Ishikawa (cell line): ENCODE measurements at regions not wholly inside any gene's neighbourhood (a gene's known extent, or its start where the extent isn't known, plus 50 kb on each side); places are given as distances from the start of the nearest gene placed in this dataset.

Experiments used
- CEBPB ChIP-seq: IDR thresholded peaks from 2 replicates; pipeline ENCODE4 v1.6.1; 2012
- EGR1 ChIP-seq: IDR thresholded peaks from 2 replicates; pipeline ENCODE4 v1.6.1; 2012
- EP300 ChIP-seq: IDR thresholded peaks from 2 replicates; pipeline ENCODE4 v1.6.1; 2012; ENCODE audit warnings: borderline replicate concordance
- FOXM1 ChIP-seq: IDR thresholded peaks from 2 replicates; pipeline ENCODE4 v1.6.1; 2012; ENCODE audit warnings: low read depth, borderline replicate concordance
- NFIC ChIP-seq: IDR thresholded peaks from 2 replicates; pipeline ENCODE4 v1.6.1; 2012
- RAD21 ChIP-seq: IDR thresholded peaks from 2 replicates; pipeline ENCODE4 v1.6.1; 2012; ENCODE audit warnings: low read depth
- TAF1 ChIP-seq: IDR thresholded peaks from 2 replicates; pipeline ENCODE4 v1.6.1; 2012; ENCODE audit warnings: low read depth, mild to moderate bottlenecking
- TCF12 ChIP-seq: IDR thresholded peaks from 2 replicates; pipeline ENCODE4 v1.6.1; 2012; ENCODE audit warnings: low read depth
- TEAD4 ChIP-seq: IDR thresholded peaks from 2 replicates; pipeline ENCODE4 v1.6.1; 2012
- YY1 ChIP-seq: IDR thresholded peaks from 2 replicates; pipeline ENCODE4 v1.6.1; 2012; ENCODE audit warnings: low read depth
- ZBTB7A ChIP-seq: IDR thresholded peaks from 2 replicates; pipeline ENCODE4 v1.6.1; 2012; ENCODE audit warnings: low read depth
- TF ChIP-seq, protein P1 (sequence below): IDR thresholded peaks from 2 replicates; pipeline ENCODE4 v1.6.1; 2012
- TF ChIP-seq, protein P2 (sequence below): IDR thresholded peaks from 2 replicates; pipeline ENCODE4 v1.6.1; 2012; ENCODE audit warnings: low read depth, mild to moderate bottlenecking
- TF ChIP-seq, protein P3 (sequence below): IDR thresholded peaks from 2 replicates; pipeline ENCODE4 v1.6.1; 2012

DNA sequence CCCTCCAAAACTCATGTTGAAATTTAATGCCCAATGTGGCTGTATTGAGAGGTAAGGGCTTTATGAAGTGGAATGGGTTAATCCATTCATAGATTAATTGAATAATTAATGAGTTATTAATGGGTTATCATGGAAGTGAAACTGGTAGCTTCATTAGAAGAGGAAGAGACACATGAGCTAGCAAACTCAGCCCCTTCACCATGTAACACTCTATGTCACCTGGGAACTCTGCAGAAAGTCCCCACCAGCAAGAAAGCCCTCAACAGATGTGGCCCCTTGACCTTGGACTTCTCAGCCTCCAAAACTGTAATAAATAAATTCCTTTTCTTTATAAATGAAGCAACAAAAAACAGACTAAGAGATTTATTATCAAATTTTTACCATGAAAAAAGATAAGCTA lies 223.5 kb downstream of the KLF12 start:
- TF ChIP-seq TCF12 (no peak), TEAD4 (no peak), ZBTB7A (no peak), EP300 (no peak), EGR1 (no peak), TAF1 (no peak), CEBPB (no peak), RAD21 (no peak), NFIC (no peak), YY1 (no peak), FOXM1 (no peak)
- TF ChIP-seq, protein P1, sequence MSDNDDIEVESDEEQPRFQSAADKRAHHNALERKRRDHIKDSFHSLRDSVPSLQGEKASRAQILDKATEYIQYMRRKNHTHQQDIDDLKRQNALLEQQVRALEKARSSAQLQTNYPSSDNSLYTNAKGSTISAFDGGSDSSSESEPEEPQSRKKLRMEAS = no peak
- TF ChIP-seq, protein P2, sequence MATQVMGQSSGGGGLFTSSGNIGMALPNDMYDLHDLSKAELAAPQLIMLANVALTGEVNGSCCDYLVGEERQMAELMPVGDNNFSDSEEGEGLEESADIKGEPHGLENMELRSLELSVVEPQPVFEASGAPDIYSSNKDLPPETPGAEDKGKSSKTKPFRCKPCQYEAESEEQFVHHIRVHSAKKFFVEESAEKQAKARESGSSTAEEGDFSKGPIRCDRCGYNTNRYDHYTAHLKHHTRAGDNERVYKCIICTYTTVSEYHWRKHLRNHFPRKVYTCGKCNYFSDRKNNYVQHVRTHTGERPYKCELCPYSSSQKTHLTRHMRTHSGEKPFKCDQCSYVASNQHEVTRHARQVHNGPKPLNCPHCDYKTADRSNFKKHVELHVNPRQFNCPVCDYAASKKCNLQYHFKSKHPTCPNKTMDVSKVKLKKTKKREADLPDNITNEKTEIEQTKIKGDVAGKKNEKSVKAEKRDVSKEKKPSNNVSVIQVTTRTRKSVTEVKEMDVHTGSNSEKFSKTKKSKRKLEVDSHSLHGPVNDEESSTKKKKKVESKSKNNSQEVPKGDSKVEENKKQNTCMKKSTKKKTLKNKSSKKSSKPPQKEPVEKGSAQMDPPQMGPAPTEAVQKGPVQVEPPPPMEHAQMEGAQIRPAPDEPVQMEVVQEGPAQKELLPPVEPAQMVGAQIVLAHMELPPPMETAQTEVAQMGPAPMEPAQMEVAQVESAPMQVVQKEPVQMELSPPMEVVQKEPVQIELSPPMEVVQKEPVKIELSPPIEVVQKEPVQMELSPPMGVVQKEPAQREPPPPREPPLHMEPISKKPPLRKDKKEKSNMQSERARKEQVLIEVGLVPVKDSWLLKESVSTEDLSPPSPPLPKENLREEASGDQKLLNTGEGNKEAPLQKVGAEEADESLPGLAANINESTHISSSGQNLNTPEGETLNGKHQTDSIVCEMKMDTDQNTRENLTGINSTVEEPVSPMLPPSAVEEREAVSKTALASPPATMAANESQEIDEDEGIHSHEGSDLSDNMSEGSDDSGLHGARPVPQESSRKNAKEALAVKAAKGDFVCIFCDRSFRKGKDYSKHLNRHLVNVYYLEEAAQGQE = no peak
- TF ChIP-seq, protein P3, sequence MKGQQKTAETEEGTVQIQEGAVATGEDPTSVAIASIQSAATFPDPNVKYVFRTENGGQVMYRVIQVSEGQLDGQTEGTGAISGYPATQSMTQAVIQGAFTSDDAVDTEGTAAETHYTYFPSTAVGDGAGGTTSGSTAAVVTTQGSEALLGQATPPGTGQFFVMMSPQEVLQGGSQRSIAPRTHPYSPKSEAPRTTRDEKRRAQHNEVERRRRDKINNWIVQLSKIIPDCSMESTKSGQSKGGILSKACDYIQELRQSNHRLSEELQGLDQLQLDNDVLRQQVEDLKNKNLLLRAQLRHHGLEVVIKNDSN = no peak
